Activated B cell treated with CpG ODN at 0.5 μM for 24 hours (primary cell): ENCODE measurements at regions not wholly inside any gene's neighbourhood (a gene's known extent, or its start where the extent isn't known, plus 50 kb on each side); places are given as distances from the start of the nearest gene placed in this dataset.
"Not testable (repeated sequence)": the region's sequence is repeated elsewhere in the genome, so short reads cannot be mapped to it uniquely, and the experiment has no call there.

Experiments
- ATAC-seq: fragments of 200-7000 bp; cut with Tn5 transposase; one replicate; pipeline ENCODE4 v1.10.0; 2021; ENCODE audit warnings: low read depth, mild to moderate bottlenecking, moderate library complexity
- CTCF ChIA-PET: fragments of 350-600 bp; sonication (Branson Sonifier 250); formaldehyde crosslinking; loops from one replicate; lab custom pipeline; 2021; ENCODE audit warnings: antibody characterized with exemption; lab: Charles Lee
- POLR2A ChIA-PET: fragments of 350-600 bp; sonication (Branson Sonifier 250); formaldehyde crosslinking; loops from one replicate; lab custom pipeline; 2021; ENCODE audit warnings: antibody characterized with exemption; lab: Charles Lee
- DNase-seq: peaks from one replicate; pipeline ENCODE4 v3.0.0; 2022
- H3K27ac Mint-ChIP-seq: one replicate; pipeline ENCODE4 v1.8.0; 2020; ENCODE audit warnings: mixed read lengths
- H3K27me3 Mint-ChIP-seq: one replicate; pipeline ENCODE4 v1.8.0; 2021; ENCODE audit warnings: mixed read lengths
- H3K36me3 Mint-ChIP-seq: one replicate; pipeline ENCODE4 v1.8.0; 2021; ENCODE audit warnings: low read depth, mixed read lengths
- H3K4me1 Mint-ChIP-seq: one replicate; pipeline ENCODE4 v1.8.0; 2021; ENCODE audit warnings: mixed read lengths
- H3K4me3 Mint-ChIP-seq: one replicate; pipeline ENCODE4 v1.8.0; 2020; ENCODE audit warnings: mild to moderate bottlenecking, mixed read lengths
- H3K9me3 Mint-ChIP-seq: one replicate; pipeline ENCODE4 v1.8.0; 2020; ENCODE audit warnings: mixed read lengths
- intact Hi-C: fragments of 100-400 bp; cut with micrococcal nuclease; formaldehyde crosslinking; loops from one replicate; pipeline ENCODE4 v1.15.1; 2024
- TF ChIP-seq, protein P1 (sequence below): fragments of 200-600 bp; IDR thresholded peaks from one replicate; pipeline ENCODE4 v1.8.0; 2022; ENCODE audit warnings: antibody characterized with exemption, mild to moderate bottlenecking

GRCh38 chr2:131724019-131724418 is 196.3 kb downstream of the CCDC74A start:
- ATAC-seq (no peak), DNase-seq (no peak)
- Mint-ChIP-seq H3K4me1 (no peaks in the 10 kb centered on the region), H3K27ac (no peak overlapping the region), H3K36me3 (peaks cover 12% of the 10 kb centered on the region), H3K27me3 (no peaks in the 10 kb centered on the region), H3K4me3 (no peak overlapping the region), H3K9me3 (no peaks in the 10 kb centered on the region)
- TF ChIP-seq, protein P1, sequence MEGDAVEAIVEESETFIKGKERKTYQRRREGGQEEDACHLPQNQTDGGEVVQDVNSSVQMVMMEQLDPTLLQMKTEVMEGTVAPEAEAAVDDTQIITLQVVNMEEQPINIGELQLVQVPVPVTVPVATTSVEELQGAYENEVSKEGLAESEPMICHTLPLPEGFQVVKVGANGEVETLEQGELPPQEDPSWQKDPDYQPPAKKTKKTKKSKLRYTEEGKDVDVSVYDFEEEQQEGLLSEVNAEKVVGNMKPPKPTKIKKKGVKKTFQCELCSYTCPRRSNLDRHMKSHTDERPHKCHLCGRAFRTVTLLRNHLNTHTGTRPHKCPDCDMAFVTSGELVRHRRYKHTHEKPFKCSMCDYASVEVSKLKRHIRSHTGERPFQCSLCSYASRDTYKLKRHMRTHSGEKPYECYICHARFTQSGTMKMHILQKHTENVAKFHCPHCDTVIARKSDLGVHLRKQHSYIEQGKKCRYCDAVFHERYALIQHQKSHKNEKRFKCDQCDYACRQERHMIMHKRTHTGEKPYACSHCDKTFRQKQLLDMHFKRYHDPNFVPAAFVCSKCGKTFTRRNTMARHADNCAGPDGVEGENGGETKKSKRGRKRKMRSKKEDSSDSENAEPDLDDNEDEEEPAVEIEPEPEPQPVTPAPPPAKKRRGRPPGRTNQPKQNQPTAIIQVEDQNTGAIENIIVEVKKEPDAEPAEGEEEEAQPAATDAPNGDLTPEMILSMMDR, result no peak
- intact Hi-C loops, result no loop called here
- POLR2A ChIA-PET, result no interaction called here
- CTCF ChIA-PET, result no interaction called here

GRCh38 chr2:131728451-131728850 is 200.8 kb downstream of the CCDC74A start:
- H3K4me3 Mint-ChIP-seq, ATAC-seq, H3K9me3 Mint-ChIP-seq, DNase-seq, intact Hi-C loops, CTCF ChIA-PET, H3K27ac Mint-ChIP-seq, H3K4me1 Mint-ChIP-seq, POLR2A ChIA-PET, H3K36me3 Mint-ChIP-seq, H3K27me3 Mint-ChIP-seq: not testable (repeated sequence)

DNA sequence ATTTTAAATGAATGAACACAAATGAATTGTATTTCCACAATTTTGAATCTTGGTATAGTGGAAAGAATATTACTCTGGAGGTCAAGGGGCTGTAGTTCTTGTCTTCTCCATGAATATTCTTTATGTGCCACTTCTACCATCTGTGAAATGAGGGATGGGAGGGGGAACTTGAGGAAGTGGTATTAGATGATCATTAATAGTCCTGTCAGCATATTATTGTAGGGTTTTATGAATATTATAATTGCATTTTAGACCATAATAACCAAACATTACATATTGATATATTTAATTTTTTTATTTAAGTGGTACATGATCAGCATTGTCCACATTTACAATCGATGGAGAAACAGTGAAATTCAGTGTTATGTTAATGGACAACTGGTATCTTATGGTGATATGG is 205.8 kb downstream of the CCDC74A start:
- H3K9me3 Mint-ChIP-seq, POLR2A ChIA-PET, H3K4me3 Mint-ChIP-seq, ATAC-seq, H3K27ac Mint-ChIP-seq, CTCF ChIA-PET, DNase-seq, H3K4me1 Mint-ChIP-seq, intact Hi-C loops, H3K27me3 Mint-ChIP-seq, H3K36me3 Mint-ChIP-seq: not testable (repeated sequence)

DNA sequence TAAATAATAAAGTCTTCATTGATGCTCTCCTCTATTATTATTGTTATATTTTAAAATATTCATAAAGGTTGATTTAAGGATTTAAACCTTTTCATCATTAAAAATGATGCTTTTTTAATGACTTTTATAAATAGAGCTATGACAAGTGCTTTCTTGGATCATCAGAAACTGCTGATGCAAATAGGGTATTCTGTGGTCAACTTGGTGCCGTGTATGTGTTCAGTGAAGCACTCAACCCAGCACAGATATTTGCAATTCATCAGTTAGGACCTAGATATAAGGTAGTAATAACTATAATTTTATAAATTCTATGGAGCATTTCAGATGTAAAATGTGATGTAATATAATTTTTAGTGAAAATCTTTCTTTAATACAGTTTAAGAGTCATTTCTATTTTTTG is 208.7 kb downstream of the CCDC74A start:
- H3K9me3 Mint-ChIP-seq, H3K27ac Mint-ChIP-seq, CTCF ChIA-PET, ATAC-seq, H3K27me3 Mint-ChIP-seq, H3K36me3 Mint-ChIP-seq, H3K4me1 Mint-ChIP-seq, H3K4me3 Mint-ChIP-seq, DNase-seq, intact Hi-C loops, POLR2A ChIA-PET: not testable (repeated sequence)

GRCh38 chr2:131738533-131738932 is 210.8 kb downstream of the CCDC74A start:
- H3K27ac Mint-ChIP-seq, H3K4me3 Mint-ChIP-seq, POLR2A ChIA-PET, ATAC-seq, H3K36me3 Mint-ChIP-seq, intact Hi-C loops, DNase-seq, H3K9me3 Mint-ChIP-seq, H3K4me1 Mint-ChIP-seq, CTCF ChIA-PET: not testable (repeated sequence)
- peaks cover 10% of the 10 kb centered on the region for H3K27me3 Mint-ChIP-seq

- CTCF ChIA-PET, POLR2A ChIA-PET, H3K36me3 Mint-ChIP-seq, intact Hi-C loops, H3K9me3 Mint-ChIP-seq, ATAC-seq, H3K27ac Mint-ChIP-seq, DNase-seq, H3K4me3 Mint-ChIP-seq, H3K4me1 Mint-ChIP-seq: not testable (repeated sequence)
- peaks cover 10% of the 10 kb centered on the region for H3K27me3 Mint-ChIP-seq
Observed at GRCh38 chr2:131738996-131739434, 211.3 kb downstream of the CCDC74A start.

GRCh38 chr2:131753640-131754561 is 226.2 kb downstream of the CCDC74A start:
- Mint-ChIP-seq H3K4me1 (no peaks in the 10 kb centered on the region), H3K36me3 (no peaks in the 10 kb centered on the region), H3K4me3 (no peak overlapping the region), H3K9me3 (no peaks in the 10 kb centered on the region), H3K27ac (no peak overlapping the region), H3K27me3 (no peaks in the 10 kb centered on the region)
- TF ChIP-seq, protein P1, result no peak
- ChIA-PET CTCF (no interaction called here), POLR2A (no interaction called here)
- DNase-seq (no peak), ATAC-seq (no peak)
- intact Hi-C loops, result no loop called here
